Thyroid gland (tissue), 4 donors: ENCODE measurements at regions not wholly inside any gene's neighbourhood (a gene's known extent, or its start where the extent isn't known, plus 50 kb on each side); places are given as distances from the start of the nearest gene placed in this dataset.

Source experiments
- POLR2A ChIP-seq, 2 donors: fragments of 450-650 bp; IDR thresholded peaks; one replicate each; pipeline ENCODE4 v1.6.1; 2017; ENCODE audit warnings: antibody characterized with exemption in 2 of 2, mild to moderate bottlenecking in 2 of 2, moderate library complexity in 1 of 2
- TF ChIP-seq, protein P1 (sequence below), 6 experiments: fragments of 200-600 bp in 3 of 6; fragments of 450-650 bp in 3 of 6; sonication (generic) in 3 of 6; IDR thresholded peaks; one replicate each; pipeline ENCODE4 v1.5.1; 2016 to 2019; ENCODE audit warnings: antibody characterized with exemption in 6 of 6, mild to moderate bottlenecking in 2 of 6, inconsistent platforms in 1 of 6, moderate library complexity in 1 of 6

DNA sequence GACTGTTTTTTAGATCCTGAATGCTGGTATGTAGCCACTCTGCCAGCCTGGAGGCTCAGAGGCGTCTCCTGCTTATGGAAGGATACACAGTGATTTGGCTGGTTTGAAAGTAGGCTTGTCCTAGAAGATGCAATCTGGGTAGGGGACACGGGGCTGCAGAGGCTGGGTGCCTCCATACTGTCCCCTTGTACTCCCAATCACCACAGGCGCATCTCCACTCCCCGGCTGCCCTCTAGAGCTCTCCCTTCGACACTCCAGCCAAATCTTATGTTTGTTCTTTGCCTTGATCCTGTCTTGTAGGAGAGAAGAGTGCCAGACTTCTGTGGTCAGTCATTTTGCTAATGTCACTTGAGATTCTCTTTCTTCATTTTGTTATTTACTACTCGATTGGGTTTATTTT lies 168.8 kb upstream of the THRB start:
- TF ChIP-seq, protein P1, sequence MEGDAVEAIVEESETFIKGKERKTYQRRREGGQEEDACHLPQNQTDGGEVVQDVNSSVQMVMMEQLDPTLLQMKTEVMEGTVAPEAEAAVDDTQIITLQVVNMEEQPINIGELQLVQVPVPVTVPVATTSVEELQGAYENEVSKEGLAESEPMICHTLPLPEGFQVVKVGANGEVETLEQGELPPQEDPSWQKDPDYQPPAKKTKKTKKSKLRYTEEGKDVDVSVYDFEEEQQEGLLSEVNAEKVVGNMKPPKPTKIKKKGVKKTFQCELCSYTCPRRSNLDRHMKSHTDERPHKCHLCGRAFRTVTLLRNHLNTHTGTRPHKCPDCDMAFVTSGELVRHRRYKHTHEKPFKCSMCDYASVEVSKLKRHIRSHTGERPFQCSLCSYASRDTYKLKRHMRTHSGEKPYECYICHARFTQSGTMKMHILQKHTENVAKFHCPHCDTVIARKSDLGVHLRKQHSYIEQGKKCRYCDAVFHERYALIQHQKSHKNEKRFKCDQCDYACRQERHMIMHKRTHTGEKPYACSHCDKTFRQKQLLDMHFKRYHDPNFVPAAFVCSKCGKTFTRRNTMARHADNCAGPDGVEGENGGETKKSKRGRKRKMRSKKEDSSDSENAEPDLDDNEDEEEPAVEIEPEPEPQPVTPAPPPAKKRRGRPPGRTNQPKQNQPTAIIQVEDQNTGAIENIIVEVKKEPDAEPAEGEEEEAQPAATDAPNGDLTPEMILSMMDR (IDR thresholded peaks at IDR 0.05), result no peak
- no peak for TF ChIP-seq POLR2A (IDR thresholded peaks at IDR 0.05)
